Neural cell (in vitro differentiated cells): ENCODE measurements at regions not wholly inside any gene's neighbourhood (a gene's known extent, or its start where the extent isn't known, plus 50 kb on each side); places are given as distances from the start of the nearest gene placed in this dataset.

Experiments
- H2AFZ ChIP-seq: fragments of 200-600, 300-800 bp; sonication (generic), shearing (Covaris generic); 2 replicates; pipeline ENCODE4 v1.6.0; 2014; ENCODE audit warnings: low read depth, mild to moderate bottlenecking, antibody characterized with exemption, low read length, moderate library complexity
- H3F3A ChIP-seq: fragments of 200-600 bp; shearing (Covaris generic); 2 replicates; pipeline ENCODE4 v1.6.1; 2016; ENCODE audit warnings: mild to moderate bottlenecking, moderate library complexity, mixed read lengths, antibody characterized with exemption, low read length; ENCODE audit not compliant: insufficient read depth, poor library complexity, severe bottlenecking
- H3K27ac ChIP-seq: fragments of 200-600, 300-800 bp; sonication (generic), shearing (Covaris generic); 2 replicates; pipeline ENCODE4 v1.5.1; 2014; ENCODE audit warnings: mild to moderate bottlenecking, low read length, moderate library complexity
- H3K27me3 ChIP-seq: fragments of 300-800, 200-600 bp; sonication (generic), shearing (Covaris generic); 2 replicates; pipeline ENCODE4 v1.6.0; 2014; ENCODE audit warnings: mild to moderate bottlenecking, low read depth, low read length, moderate library complexity; ENCODE audit not compliant: insufficient read depth
- H3K36me3 ChIP-seq: fragments of 300-800, 200-600 bp; sonication (generic), shearing (Covaris generic); 2 replicates; pipeline ENCODE4 v1.5.1; 2014; ENCODE audit warnings: mild to moderate bottlenecking, antibody characterized with exemption, low read length, moderate library complexity; ENCODE audit not compliant: insufficient read depth
- H3K4me2 ChIP-seq: fragments of 300-800, 200-600 bp; sonication (generic), shearing (Covaris generic); 2 replicates; pipeline ENCODE4 v1.6.0; 2014; ENCODE audit warnings: mild to moderate bottlenecking, low read length
- H3K4me3 ChIP-seq: fragments of 300-800, 200-600 bp; sonication (generic), shearing (Covaris generic); 2 replicates; pipeline ENCODE4 v1.5.1; 2014; ENCODE audit warnings: mild to moderate bottlenecking, low read length, moderate library complexity
- H3K79me2 ChIP-seq: fragments of 200-600 bp; shearing (Covaris generic); replicated peaks from 2 replicates; pipeline ENCODE4 v1.6.0; 2014; ENCODE audit warnings: mild to moderate bottlenecking, low read length, moderate library complexity; ENCODE audit not compliant: insufficient read depth
- H3K9ac ChIP-seq: fragments of 300-800, 200-600 bp; sonication (generic), shearing (Covaris generic); 2 replicates; pipeline ENCODE4 v1.6.1; 2016; ENCODE audit warnings: mild to moderate bottlenecking, low read length, mixed read lengths
- H3K9me2 ChIP-seq: fragments of 200-600 bp; shearing (Covaris generic); 2 replicates; pipeline ENCODE4 v1.6.1; 2016; ENCODE audit warnings: mild to moderate bottlenecking, low read length, mixed read lengths; ENCODE audit not compliant: insufficient read depth
- H3K9me3 ChIP-seq: fragments of 200-600, 300-800 bp; sonication (generic), shearing (Covaris generic); 2 replicates; pipeline ENCODE4 v1.6.1; 2016; ENCODE audit warnings: mild to moderate bottlenecking, mixed run types, low read length, moderate library complexity, mixed read lengths
- H4K20me1 ChIP-seq: fragments of 200-600 bp; shearing (Covaris generic); 2 replicates; pipeline ENCODE4 v1.6.1; 2016; ENCODE audit warnings: mild to moderate bottlenecking, mixed run types; ENCODE audit not compliant: insufficient read depth
- CTCF ChIP-seq: fragments of 450-650 bp; IDR thresholded peaks from 2 replicates; pipeline ENCODE4 v1.5.1; 2014; ENCODE audit warnings: antibody characterized with exemption, mild to moderate bottlenecking, moderate library complexity; ENCODE audit not compliant: poor library complexity, severe bottlenecking
- EP300 ChIP-seq: fragments of 450-650 bp; conservative IDR thresholded peaks from 2 replicates; pipeline ENCODE4 v1.6.1; 2014; ENCODE audit warnings: antibody characterized with exemption, mild to moderate bottlenecking, moderate library complexity; ENCODE audit not compliant: poor library complexity, severe bottlenecking
- EZH2 ChIP-seq: fragments of 200-600, 300-800 bp; shearing (Covaris generic), sonication (generic); IDR thresholded peaks from 2 replicates; pipeline ENCODE4 v1.6.1; 2014; ENCODE audit warnings: antibody characterized with exemption, low read length, borderline replicate concordance, mild to moderate bottlenecking; ENCODE audit not compliant: insufficient read depth, poor library complexity, severe bottlenecking
- MXI1 ChIP-seq: fragments of 450-650 bp; conservative IDR thresholded peaks from 2 replicates; pipeline ENCODE4 v1.6.1; 2014; ENCODE audit warnings: antibody characterized with exemption, mild to moderate bottlenecking; ENCODE audit not compliant: poor library complexity, severe bottlenecking
- POLR2AphosphoS5 ChIP-seq: IDR thresholded peaks from 2 replicates; pipeline ENCODE4 v1.6.1; 2012
- RAD21 ChIP-seq: fragments of 450-650 bp; conservative IDR thresholded peaks from 2 replicates; pipeline ENCODE4 v1.6.1; 2014; ENCODE audit warnings: antibody characterized with exemption, mild to moderate bottlenecking, moderate library complexity
- REST ChIP-seq: IDR thresholded peaks from 2 replicates; pipeline ENCODE4 v1.6.1; 2012; ENCODE audit warnings: borderline replicate concordance
- SMC3 ChIP-seq: fragments of 450-650 bp; conservative IDR thresholded peaks from 2 replicates; pipeline ENCODE4 v1.6.1; 2014; ENCODE audit warnings: antibody characterized with exemption, mild to moderate bottlenecking, moderate library complexity; ENCODE audit not compliant: poor library complexity
- TAF1 ChIP-seq: IDR thresholded peaks from 2 replicates; pipeline ENCODE4 v1.6.1; 2012; ENCODE audit warnings: low read depth

- no peak overlapping the region for H3K27ac ChIP-seq
- H3K4me3 ChIP-seq, result no peak overlapping the region
- H2AFZ ChIP-seq, result no peak overlapping the region
- no peaks in the 10 kb centered on the region for H3K27me3 ChIP-seq
- no peaks in the 10 kb centered on the region for H3K9me2 ChIP-seq
- no peak overlapping the region for H3K4me2 ChIP-seq
- no peak for TF ChIP-seq REST
- TF ChIP-seq POLR2AphosphoS5, result no peak
- no peak for TF ChIP-seq EP300
- TF ChIP-seq MXI1, result no peak
- no peaks in the 10 kb centered on the region for H3F3A ChIP-seq
- no peaks in the 10 kb centered on the region for H4K20me1 ChIP-seq
- H3K79me2 ChIP-seq, result no peaks in the 10 kb centered on the region
- H3K9me3 ChIP-seq, result no peaks in the 10 kb centered on the region
- no peaks in the 10 kb centered on the region for H3K36me3 ChIP-seq
- no peak overlapping the region for H3K9ac ChIP-seq
These were observed 58.6 kb upstream of the CDK1 start for GRCh38 chr10:60719721-60720120.

DNA sequence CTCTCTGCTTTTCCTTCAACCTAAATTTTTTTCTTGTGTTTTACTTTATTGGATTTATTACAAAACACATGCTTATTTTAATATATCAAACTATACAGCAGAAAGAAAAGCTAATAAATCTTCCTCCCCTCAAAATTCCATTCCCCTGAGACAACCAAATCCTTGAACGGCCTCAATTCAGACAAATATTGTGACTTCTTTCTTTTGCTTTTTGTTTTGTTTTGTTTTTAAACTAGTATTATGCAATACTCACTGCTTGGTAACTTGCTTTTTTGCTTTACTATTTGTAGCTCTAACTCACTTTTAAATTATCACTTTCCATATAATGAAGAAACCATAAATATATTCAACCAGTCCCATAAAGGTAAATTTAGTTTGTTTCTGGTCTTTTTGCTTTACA lies 59.4 kb upstream of the CDK1 start:
- H3K4me2 ChIP-seq, result no peak overlapping the region
- no peak overlapping the region for H3K4me3 ChIP-seq
- no peak overlapping the region for H2AFZ ChIP-seq

More for the DNA sequence above, 59.4 kb upstream of the CDK1 start:
- no peaks in the 10 kb centered on the region for H3F3A ChIP-seq
- H3K36me3 ChIP-seq, result no peaks in the 10 kb centered on the region
- TF ChIP-seq REST (no peak), CTCF (no peak), EZH2 (no peak), MXI1 (no peak), POLR2AphosphoS5 (no peak), RAD21 (no peak), EP300 (no peak), SMC3 (no peak), TAF1 (no peak)
- H3K9me3 ChIP-seq, result no peaks in the 10 kb centered on the region
- H3K27ac ChIP-seq, result no peak overlapping the region
- no peaks in the 10 kb centered on the region for H3K79me2 ChIP-seq
- no peaks in the 10 kb centered on the region for H3K27me3 ChIP-seq
- H3K9ac ChIP-seq, result no peak overlapping the region
- H4K20me1 ChIP-seq, result no peaks in the 10 kb centered on the region
- H3K9me2 ChIP-seq, result no peaks in the 10 kb centered on the region
